ENCODE measurements at regions not wholly inside any gene's neighbourhood (a gene's known extent, or its start where the extent isn't known, plus 50 kb on each side); places are given as distances from the start of the nearest gene placed in this dataset.

GRCh38 chr14:25111061-25111601 is 61.2 kb upstream of the STXBP6 start:
- H3K27me3 ChIP-seq (replicated peaks; ENCODE audit: insufficient read depth), result no peaks in the 10 kb centered on the region
- ATAC-seq (ENCODE audit: insufficient number of reproducible peaks, low FRiP score, low read depth) (peak; percentile 76), DNase-seq (ENCODE audit: low spot score) (no peak)
- no peak overlapping the region for H3K4me3 ChIP-seq
- H3K36me3 ChIP-seq, result no peaks in the 10 kb centered on the region
- no peak for TF ChIP-seq CTCF (IDR thresholded peaks at IDR 0.05)
- peak overlapping the region in 1 of 2 donors; percentile 17 for H3K27ac ChIP-seq
- H3K9me3 ChIP-seq, result no peaks in the 10 kb centered on the region
- H3K4me1 ChIP-seq (ENCODE audit: control insufficient read depth in 1 of 2, low read depth in 2 of 2), result no peaks in the 10 kb centered on the region

- Histone ChIP-seq H3K4me3 (no peak overlapping the region), H3K27ac (no peak overlapping the region), H3K4me1 (ENCODE audit: control insufficient read depth in 1 of 2, low read depth in 2 of 2) (no peaks in the 10 kb centered on the region), H3K9me3 (no peaks in the 10 kb centered on the region), H3K36me3 (no peaks in the 10 kb centered on the region), H3K27me3 (replicated peaks; ENCODE audit: insufficient read depth) (no peaks in the 10 kb centered on the region)
- no peak for DNase-seq (ENCODE audit: low spot score)
- ATAC-seq (ENCODE audit: insufficient number of reproducible peaks, low FRiP score, low read depth), result no peak
- TF ChIP-seq CTCF (IDR thresholded peaks at IDR 0.05), result no peak
Observed at GRCh38 chr14:25110106-25110505, 60.2 kb upstream of the STXBP6 start.

GRCh38 chr14:25108959-25109358 is 59.0 kb upstream of the STXBP6 start:
- ATAC-seq (ENCODE audit: insufficient number of reproducible peaks, low FRiP score, low read depth), result no peak

GRCh38 chr14:25108291-25108690 is 58.3 kb upstream of the STXBP6 start:
- no peaks in the 10 kb centered on the region for H3K36me3 ChIP-seq
- H3K27me3 ChIP-seq (replicated peaks; ENCODE audit: insufficient read depth), result no peaks in the 10 kb centered on the region
- no peak overlapping the region for H3K27ac ChIP-seq
- no peaks in the 10 kb centered on the region for H3K4me1 ChIP-seq (ENCODE audit: control insufficient read depth in 1 of 2, low read depth in 2 of 2)
- TF ChIP-seq CTCF (IDR thresholded peaks at IDR 0.05), result no peak
- ATAC-seq (ENCODE audit: insufficient number of reproducible peaks, low FRiP score, low read depth) (no peak), DNase-seq (ENCODE audit: low spot score) (no peak)
- H3K4me3 ChIP-seq, result no peak overlapping the region
- H3K9me3 ChIP-seq, result no peaks in the 10 kb centered on the region

More at GRCh38 chr14:25108959-25109358, 59.0 kb upstream of the STXBP6 start:
- no peak overlapping the region for H3K27ac ChIP-seq
- DNase-seq (ENCODE audit: low spot score), result no peak
- H3K36me3 ChIP-seq, result no peaks in the 10 kb centered on the region
- no peaks in the 10 kb centered on the region for H3K4me1 ChIP-seq (ENCODE audit: control insufficient read depth in 1 of 2, low read depth in 2 of 2)
- no peak overlapping the region for H3K4me3 ChIP-seq
- H3K27me3 ChIP-seq (replicated peaks; ENCODE audit: insufficient read depth), result no peaks in the 10 kb centered on the region
- no peaks in the 10 kb centered on the region for H3K9me3 ChIP-seq
- no peak for TF ChIP-seq CTCF (IDR thresholded peaks at IDR 0.05)

GRCh38 chr14:25103820-25104219 is 53.9 kb upstream of the STXBP6 start:
- no peak for ATAC-seq (ENCODE audit: insufficient number of reproducible peaks, low FRiP score, low read depth)
- H3K4me3 ChIP-seq, result no peak overlapping the region

More at GRCh38 chr14:25103820-25104219, 53.9 kb upstream of the STXBP6 start:
- no peaks in the 10 kb centered on the region for H3K4me1 ChIP-seq (ENCODE audit: control insufficient read depth in 1 of 2, low read depth in 2 of 2)
- H3K27me3 ChIP-seq (replicated peaks; ENCODE audit: insufficient read depth), result no peaks in the 10 kb centered on the region
- no peaks in the 10 kb centered on the region for H3K9me3 ChIP-seq
- TF ChIP-seq CTCF (IDR thresholded peaks at IDR 0.05), result no peak
- DNase-seq (ENCODE audit: low spot score), result no peak
- H3K27ac ChIP-seq, result no peak overlapping the region
- no peaks in the 10 kb centered on the region for H3K36me3 ChIP-seq

All from thoracic aorta (tissue), 2 donors.